ENCODE measurements at regions not wholly inside any gene's neighbourhood (a gene's known extent, or its start where the extent isn't known, plus 50 kb on each side); places are given as distances from the start of the nearest gene placed in this dataset.

DNA sequence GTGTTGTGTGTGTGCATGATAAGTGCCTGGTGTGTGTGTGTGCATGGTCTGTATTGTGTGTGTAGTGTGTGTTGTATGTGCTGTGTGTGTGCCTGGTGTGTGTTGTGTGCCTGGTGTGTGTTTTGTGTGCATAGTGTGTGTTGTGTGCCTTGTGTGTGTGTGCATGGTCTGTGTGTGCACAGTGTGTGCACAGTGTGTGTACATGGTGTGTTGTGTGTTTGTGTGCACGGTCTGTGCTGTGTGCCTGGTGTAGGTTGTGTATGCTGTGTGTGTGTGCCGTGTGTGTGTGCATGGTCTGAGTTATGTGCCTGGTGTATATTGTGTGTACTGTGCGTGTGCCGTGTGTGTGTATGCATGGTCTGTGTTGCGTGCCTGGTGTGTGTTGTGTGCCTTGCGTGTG, 403.0 kb upstream of the RNF32 start:
- no peak for TF ChIP-seq CTCF (IDR thresholded peaks at IDR 0.05)
- no peak for TF ChIP-seq POLR2A (IDR thresholded peaks at IDR 0.05)

Data from breast epithelium (tissue), 3 donors.